ENCODE measurements at regions not wholly inside any gene's neighbourhood (a gene's known extent, or its start where the extent isn't known, plus 50 kb on each side); places are given as distances from the start of the nearest gene placed in this dataset.

GRCh38 chr5:174785120-174785680 is 60.8 kb downstream of the MSX2 start:
- peaks cover 0 to 21% (median 8%) of the 10 kb centered on the region in 4 donors for H3K9me3 ChIP-seq
- 81 to 89% (median 86%) methylated on average over 5 of the region's 5 CpGs for WGBS, 5 donors
- H3K36me3 ChIP-seq, result no peaks in the 10 kb centered on the region
- no peak for DNase-seq
- H3K27me3 ChIP-seq, result no peaks in the 10 kb centered on the region
- H3K4me1 ChIP-seq, result no peaks in the 10 kb centered on the region
- no peak for TF ChIP-seq POLR2AphosphoS5 (IDR thresholded peaks at IDR 0.05)
- TF ChIP-seq EP300 (IDR thresholded peaks at IDR 0.05), result no peak
- TF ChIP-seq POLR2A (IDR thresholded peaks at IDR 0.05), result no peak
- no peak for TF ChIP-seq CTCF (IDR thresholded peaks at IDR 0.05)
- H3K27ac ChIP-seq, result no peak overlapping the region
- H3K4me3 ChIP-seq, result no peak overlapping the region
- intact Hi-C loops (cut with DNase I; ENCODE audit: low total_unique reads), result no loop called here

Small RNA genes lying in the stretch of these regions (small RNA-seq; reads per million reads assigned to genes)
- gene AC008413.1, result 0 reads per million in 4 donors
